Central memory CD8-positive, alpha-beta T cell (primary cell): ENCODE measurements at regions not wholly inside any gene's neighbourhood (a gene's known extent, or its start where the extent isn't known, plus 50 kb on each side); places are given as distances from the start of the nearest gene placed in this dataset.

Experiments
- ATAC-seq: fragments of 150-1000 bp; cut with Tn5 transposase; replicated peaks from 2 replicates; pipeline ENCODE4 v1.10.0; 2022; ENCODE audit warnings: mild to moderate bottlenecking, moderate FRiP score, moderate number of reproducible peaks; ENCODE audit not compliant: poor library complexity, severe bottlenecking; ENCODE audit errors: extremely low read depth
- DNase-seq, 2 donors: peaks; one replicate each; pipeline ENCODE4 v3.0.0; 2021; ENCODE audit warnings: low spot score in 2 of 2
- H3K27ac Mint-ChIP-seq: one replicate; pipeline ENCODE4 v1.8.0; 2022; ENCODE audit warnings: low read depth, mild to moderate bottlenecking, moderate library complexity, mixed read lengths
- H3K27me3 Mint-ChIP-seq: one replicate; pipeline ENCODE4 v1.8.0; 2022; ENCODE audit warnings: mixed read lengths
- H3K36me3 Mint-ChIP-seq: one replicate; pipeline ENCODE4 v1.8.0; 2022; ENCODE audit warnings: mild to moderate bottlenecking, moderate library complexity, mixed read lengths; ENCODE audit not compliant: insufficient read depth
- H3K4me1 Mint-ChIP-seq: one replicate; pipeline ENCODE4 v1.8.0; 2022; ENCODE audit warnings: mixed read lengths
- H3K4me3 Mint-ChIP-seq: one replicate; pipeline ENCODE4 v1.8.0; 2022; ENCODE audit warnings: mild to moderate bottlenecking, moderate library complexity, mixed read lengths
- H3K9me3 Mint-ChIP-seq: one replicate; pipeline ENCODE4 v1.8.0; 2022; ENCODE audit warnings: mixed read lengths

- H3K9me3 Mint-ChIP-seq: peaks cover 15% of the 10 kb centered on the region
- no peak for DNase-seq
- no peaks in the 10 kb centered on the region for H3K4me1 Mint-ChIP-seq
These were observed 123.2 kb upstream of the EPHA3 start for GRCh38 chr3:88984256-88984655.

DNA sequence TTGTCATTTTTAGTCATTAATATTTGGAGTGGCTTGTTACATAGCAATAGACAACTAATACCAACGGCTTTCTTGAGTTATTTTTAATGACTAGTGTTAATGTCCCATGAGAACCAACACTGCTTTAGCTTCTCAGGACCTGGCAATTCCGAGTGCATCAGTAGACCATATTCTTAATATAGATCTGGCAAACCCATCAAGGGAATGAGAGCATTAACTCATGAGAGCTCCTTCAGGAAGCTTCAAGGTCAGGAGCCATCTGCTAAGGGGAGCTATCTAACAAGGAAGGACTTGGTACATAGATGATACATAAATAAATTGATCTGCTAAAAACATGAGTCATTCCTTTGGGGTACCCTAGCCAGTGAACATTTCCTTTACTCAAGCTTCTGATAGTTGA is 122.6 kb upstream of the EPHA3 start:
- H3K27me3 Mint-ChIP-seq: no peaks in the 10 kb centered on the region
- no peak overlapping the region for H3K27ac Mint-ChIP-seq
- no peak for DNase-seq
- H3K9me3 Mint-ChIP-seq: peaks cover 12% of the 10 kb centered on the region
- no peaks in the 10 kb centered on the region for H3K4me1 Mint-ChIP-seq
- no peak overlapping the region for H3K4me3 Mint-ChIP-seq
- no peaks in the 10 kb centered on the region for H3K36me3 Mint-ChIP-seq
- no peak for ATAC-seq

More at GRCh38 chr3:88984256-88984655, 123.2 kb upstream of the EPHA3 start:
- Mint-ChIP-seq H3K27me3 (no peaks in the 10 kb centered on the region), H3K36me3 (no peaks in the 10 kb centered on the region), H3K4me3 (no peak overlapping the region), H3K27ac (no peak overlapping the region)
- ATAC-seq: no peak

GRCh38 chr3:88985491-88985890 is 121.9 kb upstream of the EPHA3 start:
- ATAC-seq (no peak), DNase-seq (no peak)
- H3K27ac Mint-ChIP-seq: no peak overlapping the region
- H3K36me3 Mint-ChIP-seq: no peaks in the 10 kb centered on the region
- no peak overlapping the region for H3K4me3 Mint-ChIP-seq
- H3K9me3 Mint-ChIP-seq: peaks cover 7% of the 10 kb centered on the region
- no peaks in the 10 kb centered on the region for H3K27me3 Mint-ChIP-seq
- no peaks in the 10 kb centered on the region for H3K4me1 Mint-ChIP-seq

DNA sequence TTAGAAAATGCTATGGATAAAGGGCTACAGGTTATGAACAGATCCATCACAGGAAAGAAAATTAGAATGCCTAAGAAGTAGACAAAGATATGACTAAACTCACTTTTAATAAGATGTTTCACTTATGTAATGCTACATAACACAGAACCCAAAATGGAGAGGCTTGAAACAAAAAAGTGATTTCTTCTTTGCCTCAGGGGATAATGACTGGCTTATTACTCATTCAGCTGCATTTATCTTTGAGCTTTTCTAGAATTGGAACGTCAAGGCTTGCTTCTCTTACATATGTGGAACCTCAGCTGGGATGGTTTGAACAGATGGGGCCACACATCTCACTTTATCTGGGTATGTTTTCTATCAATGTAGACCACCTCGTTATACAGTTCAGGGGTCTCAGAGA is 120.6 kb upstream of the EPHA3 start:
- Mint-ChIP-seq H3K27me3 (no peaks in the 10 kb centered on the region), H3K36me3 (no peaks in the 10 kb centered on the region), H3K9me3 (peaks cover 14% of the 10 kb centered on the region), H3K4me3 (no peak overlapping the region), H3K27ac (no peak overlapping the region), H3K4me1 (no peaks in the 10 kb centered on the region)
- ATAC-seq (no peak), DNase-seq (no peak)

DNA sequence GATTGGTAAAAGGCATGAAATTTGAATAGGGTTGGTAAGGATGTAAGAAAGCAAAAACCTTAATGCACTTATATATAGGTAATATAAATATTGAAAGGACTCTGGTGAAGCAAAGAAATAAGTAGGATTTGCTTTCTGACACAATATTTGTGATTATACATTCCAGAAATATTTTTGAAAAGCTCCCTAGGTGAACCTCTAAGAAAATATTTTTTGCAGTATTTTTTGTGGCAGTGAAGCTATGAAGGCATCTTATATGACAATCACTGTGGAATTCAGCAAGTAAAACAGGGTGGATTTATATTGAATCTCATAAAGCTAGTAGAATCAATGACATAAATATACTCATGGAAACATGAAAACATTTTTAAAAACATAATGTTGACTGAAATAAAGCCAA is 119.6 kb upstream of the EPHA3 start:
- H3K27me3 Mint-ChIP-seq: no peaks in the 10 kb centered on the region
- no peak overlapping the region for H3K27ac Mint-ChIP-seq
- no peak for ATAC-seq
- peaks cover 14% of the 10 kb centered on the region for H3K9me3 Mint-ChIP-seq
- no peak for DNase-seq
- no peaks in the 10 kb centered on the region for H3K4me1 Mint-ChIP-seq
- H3K36me3 Mint-ChIP-seq: no peaks in the 10 kb centered on the region
- H3K4me3 Mint-ChIP-seq: no peak overlapping the region

GRCh38 chr3:88988906-88989305 is 118.5 kb upstream of the EPHA3 start:
- H3K27me3 Mint-ChIP-seq: no peaks in the 10 kb centered on the region
- DNase-seq (no peak), ATAC-seq (no peak)
- peaks cover 16% of the 10 kb centered on the region for H3K9me3 Mint-ChIP-seq
- no peaks in the 10 kb centered on the region for H3K36me3 Mint-ChIP-seq
- H3K4me1 Mint-ChIP-seq: no peaks in the 10 kb centered on the region
- H3K4me3 Mint-ChIP-seq: no peak overlapping the region
- no peak overlapping the region for H3K27ac Mint-ChIP-seq

- Mint-ChIP-seq H3K36me3 (no peaks in the 10 kb centered on the region), H3K4me3 (no peak overlapping the region), H3K27ac (no peak overlapping the region), H3K9me3 (peaks cover 19% of the 10 kb centered on the region), H3K4me1 (no peaks in the 10 kb centered on the region), H3K27me3 (no peaks in the 10 kb centered on the region)
- DNase-seq (no peak), ATAC-seq (no peak)
These were observed 115.9 kb upstream of the EPHA3 start for GRCh38 chr3:88991496-88991895.

DNA sequence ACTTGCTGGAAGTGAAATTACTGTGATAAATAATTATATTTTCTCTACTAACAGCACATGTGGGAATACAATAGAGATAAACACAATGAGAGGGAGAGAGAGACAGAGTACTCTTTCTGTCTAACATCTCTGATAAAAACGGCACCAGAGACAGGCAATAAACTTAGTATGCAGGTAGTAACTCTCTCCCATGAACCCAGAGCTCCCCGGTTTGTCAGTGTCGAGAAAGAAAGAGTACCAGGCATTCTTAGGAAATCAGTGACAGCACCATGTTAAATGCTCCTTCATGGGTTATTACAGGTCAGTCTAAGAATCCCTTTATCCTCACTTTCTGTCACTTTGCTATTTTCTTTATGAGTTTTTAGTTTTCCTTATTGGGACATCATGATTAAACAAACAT is 110.7 kb upstream of the EPHA3 start:
- ATAC-seq (no peak), DNase-seq (no peak)
- Mint-ChIP-seq H3K27me3 (no peaks in the 10 kb centered on the region), H3K4me3 (no peak overlapping the region), H3K27ac (no peak overlapping the region), H3K36me3 (no peaks in the 10 kb centered on the region), H3K9me3 (peaks cover 11% of the 10 kb centered on the region), H3K4me1 (no peaks in the 10 kb centered on the region)

DNA sequence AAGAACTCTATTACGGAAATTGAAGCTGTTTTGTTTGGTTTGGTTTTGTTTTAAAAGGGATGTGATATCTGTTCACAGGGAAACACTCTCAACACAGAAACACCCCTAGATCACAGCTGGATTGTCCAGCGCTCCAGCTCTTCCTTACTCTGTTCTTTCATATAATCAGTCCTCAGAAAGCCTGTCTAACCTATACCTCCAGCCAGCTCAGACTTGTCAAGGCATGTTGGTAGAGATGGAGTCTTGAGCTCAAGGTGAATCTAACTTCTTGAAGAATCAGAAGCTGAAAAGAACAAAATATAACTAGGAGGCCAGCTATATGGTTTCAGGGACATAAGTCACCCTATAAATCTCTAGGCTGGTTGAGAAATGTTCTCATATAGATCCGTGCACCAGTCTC is 110.2 kb upstream of the EPHA3 start:
- Mint-ChIP-seq H3K4me1 (no peaks in the 10 kb centered on the region), H3K27me3 (no peaks in the 10 kb centered on the region), H3K9me3 (peaks cover 11% of the 10 kb centered on the region), H3K4me3 (no peak overlapping the region), H3K27ac (no peak overlapping the region), H3K36me3 (no peaks in the 10 kb centered on the region)
- ATAC-seq: no peak
- DNase-seq: no peak

DNA sequence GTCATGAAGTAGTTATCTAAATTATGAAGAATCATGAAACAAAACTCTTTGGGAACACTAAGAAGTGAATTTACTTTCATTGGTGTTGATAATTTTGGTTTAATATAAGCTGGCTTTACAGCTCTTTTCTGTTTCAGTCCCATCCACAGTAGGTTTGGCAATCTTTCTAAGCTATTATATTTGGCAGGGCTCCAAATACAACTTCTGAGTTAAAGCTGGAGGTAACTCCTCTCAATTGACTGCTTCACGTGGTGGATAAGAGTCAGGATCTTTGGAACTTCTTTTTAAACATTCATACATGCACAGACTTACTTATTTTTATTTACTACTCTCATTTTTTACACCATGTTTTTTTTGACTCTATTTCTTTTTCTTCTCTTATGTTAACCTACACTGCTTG is 106.5 kb upstream of the EPHA3 start:
- H3K27ac Mint-ChIP-seq: no peak overlapping the region
- H3K36me3 Mint-ChIP-seq: no peaks in the 10 kb centered on the region
- H3K27me3 Mint-ChIP-seq: no peaks in the 10 kb centered on the region
- no peak overlapping the region for H3K4me3 Mint-ChIP-seq
- no peak for DNase-seq
- no peak for ATAC-seq
- no peaks in the 10 kb centered on the region for H3K4me1 Mint-ChIP-seq
- peaks cover 11% of the 10 kb centered on the region for H3K9me3 Mint-ChIP-seq

GRCh38 chr3:89002191-89002590 is 105.2 kb upstream of the EPHA3 start:
- H3K4me1 Mint-ChIP-seq: no peaks in the 10 kb centered on the region
- DNase-seq: no peak
- ATAC-seq: no peak
- no peaks in the 10 kb centered on the region for H3K27me3 Mint-ChIP-seq
- H3K27ac Mint-ChIP-seq: no peak overlapping the region
- peaks cover 15% of the 10 kb centered on the region for H3K9me3 Mint-ChIP-seq
- H3K36me3 Mint-ChIP-seq: no peaks in the 10 kb centered on the region
- H3K4me3 Mint-ChIP-seq: no peak overlapping the region

DNA sequence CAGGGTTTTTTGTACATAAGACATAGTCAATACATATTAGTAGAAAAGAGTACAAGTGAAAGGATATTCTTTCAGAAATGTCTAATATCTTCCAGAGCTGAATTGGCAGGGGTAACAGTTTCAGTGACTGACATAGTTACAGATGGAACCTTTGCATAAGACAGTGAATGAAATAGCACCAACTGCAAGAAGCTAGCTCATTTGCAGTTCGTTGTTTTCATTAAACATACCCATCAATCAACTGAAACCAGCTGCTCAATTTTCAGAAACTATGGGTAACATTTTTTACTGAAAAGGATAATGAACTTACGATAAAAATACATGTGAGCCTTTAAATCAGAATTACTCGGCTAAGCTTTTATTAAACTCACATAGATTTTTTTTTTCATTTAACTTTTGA is 93.9 kb upstream of the EPHA3 start:
- no peaks in the 10 kb centered on the region for H3K36me3 Mint-ChIP-seq
- no peak for DNase-seq

DNA sequence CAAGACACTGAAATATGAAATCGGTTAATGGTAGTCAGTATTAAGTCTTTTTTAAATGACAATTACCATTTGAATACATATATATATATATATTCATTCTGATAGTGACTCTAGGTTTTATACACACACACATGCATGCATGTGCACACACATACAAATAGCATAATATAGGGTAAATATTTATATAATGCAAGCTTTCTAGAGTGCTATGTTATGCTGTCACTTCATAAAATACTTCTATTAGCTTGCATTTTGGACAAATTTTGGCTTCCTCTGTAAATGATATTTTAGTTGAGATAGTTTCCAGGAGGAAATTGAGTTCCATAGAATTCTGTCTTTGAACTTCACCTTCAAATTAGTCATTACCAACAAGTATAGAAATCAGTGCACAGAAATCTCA is 89.9 kb upstream of the EPHA3 start:
- no peak for ATAC-seq
- peaks cover 21% of the 10 kb centered on the region for H3K9me3 Mint-ChIP-seq
- H3K27ac Mint-ChIP-seq: no peak overlapping the region
- H3K27me3 Mint-ChIP-seq: no peaks in the 10 kb centered on the region
- no peak overlapping the region for H3K4me3 Mint-ChIP-seq
- H3K4me1 Mint-ChIP-seq: no peaks in the 10 kb centered on the region
- H3K36me3 Mint-ChIP-seq: no peaks in the 10 kb centered on the region
- no peak for DNase-seq

More for the DNA sequence above, 93.9 kb upstream of the EPHA3 start:
- Mint-ChIP-seq H3K4me1 (no peaks in the 10 kb centered on the region), H3K27me3 (no peaks in the 10 kb centered on the region), H3K27ac (no peak overlapping the region), H3K9me3 (peaks cover 16% of the 10 kb centered on the region), H3K4me3 (no peak overlapping the region)
- no peak for ATAC-seq

DNA sequence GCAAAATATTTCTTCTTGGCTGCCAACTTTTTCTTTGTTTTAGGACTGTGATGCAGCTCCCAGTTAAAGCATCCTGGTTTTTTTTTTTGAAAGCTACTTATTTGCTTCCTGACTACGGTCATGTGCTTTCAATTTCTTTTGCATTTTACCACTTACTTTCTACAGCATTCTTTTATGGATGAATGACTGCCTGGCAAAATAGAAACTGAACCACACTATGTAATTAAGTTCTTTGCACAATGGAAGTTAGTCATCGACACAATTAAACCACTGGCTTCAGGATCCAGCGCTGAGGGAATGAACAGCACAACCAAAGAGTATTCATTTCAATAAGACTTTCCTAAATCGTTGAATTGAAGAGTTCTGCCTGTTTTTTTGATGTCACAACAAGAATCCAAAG is 82.2 kb upstream of the EPHA3 start:
- H3K36me3 Mint-ChIP-seq: no peaks in the 10 kb centered on the region
- no peaks in the 10 kb centered on the region for H3K4me1 Mint-ChIP-seq
- H3K27me3 Mint-ChIP-seq: no peaks in the 10 kb centered on the region
- no peak overlapping the region for H3K4me3 Mint-ChIP-seq
- no peak overlapping the region for H3K27ac Mint-ChIP-seq
- H3K9me3 Mint-ChIP-seq: peaks cover 7% of the 10 kb centered on the region
- no peak for ATAC-seq
- DNase-seq: no peak
